ENCODE measurements at regions not wholly inside any gene's neighbourhood (a gene's known extent, or its start where the extent isn't known, plus 50 kb on each side); places are given as distances from the start of the nearest gene placed in this dataset.
"Not testable (repeated sequence)": the region's sequence is repeated elsewhere in the genome, so short reads cannot be mapped to it uniquely, and the experiment has no call there.

- TF ChIP-seq CTCF (IDR thresholded peaks at IDR 0.05; ENCODE audit: control insufficient read depth, extremely low read depth, insufficient read depth), result no peak
- no peak overlapping the region for H3K4me3 ChIP-seq (ENCODE audit: low read depth, low read length)
- DNase-seq (ENCODE audit: low read depth), result no peak
These were observed 692.9 kb upstream of the HS6ST1 start for GRCh38 chr2:129011466-129012061.

- DNase-seq (ENCODE audit: low read depth), result no peak
- no peak overlapping the region for H3K4me3 ChIP-seq (ENCODE audit: low read depth, low read length)
- no peak for TF ChIP-seq CTCF (IDR thresholded peaks at IDR 0.05; ENCODE audit: control insufficient read depth, extremely low read depth, insufficient read depth)
These were observed 695.8 kb upstream of the HS6ST1 start for GRCh38 chr2:129014432-129014831.

- no peak overlapping the region for H3K4me3 ChIP-seq (ENCODE audit: low read depth, low read length)
- no peak for TF ChIP-seq CTCF (IDR thresholded peaks at IDR 0.05; ENCODE audit: control insufficient read depth, extremely low read depth, insufficient read depth)
- no peak for DNase-seq (ENCODE audit: low read depth)
These were observed 697.0 kb upstream of the HS6ST1 start for GRCh38 chr2:129015397-129016285.

- no peak overlapping the region for H3K4me3 ChIP-seq (ENCODE audit: low read depth, low read length)
- DNase-seq (ENCODE audit: low read depth), result no peak
These were observed 698.3 kb upstream of the HS6ST1 start for GRCh38 chr2:129016972-129017371.

GRCh38 chr2:129024796-129025195 lies 706.1 kb upstream of the HS6ST1 start:
- no peak overlapping the region for H3K4me3 ChIP-seq (ENCODE audit: low read depth, low read length)
- no peak for DNase-seq (ENCODE audit: low read depth)
- no peak for TF ChIP-seq CTCF (IDR thresholded peaks at IDR 0.05; ENCODE audit: control insufficient read depth, extremely low read depth, insufficient read depth)

More at GRCh38 chr2:129016972-129017371, 698.3 kb upstream of the HS6ST1 start:
- TF ChIP-seq CTCF (IDR thresholded peaks at IDR 0.05; ENCODE audit: control insufficient read depth, extremely low read depth, insufficient read depth), result no peak

GRCh38 chr2:129035992-129036391 lies 717.3 kb upstream of the HS6ST1 start:
- no peak for TF ChIP-seq CTCF (IDR thresholded peaks at IDR 0.05; ENCODE audit: control insufficient read depth, extremely low read depth, insufficient read depth)
- H3K4me3 ChIP-seq (ENCODE audit: low read depth, low read length), result no peak overlapping the region
- no peak for DNase-seq (ENCODE audit: low read depth)

- not testable (repeated sequence) for H3K4me3 ChIP-seq (ENCODE audit: low read depth, low read length); DNase-seq (ENCODE audit: low read depth)
These were observed 725.0 kb upstream of the HS6ST1 start for GRCh38 chr2:129043677-129044076.

- H3K4me3 ChIP-seq (ENCODE audit: low read depth, low read length); DNase-seq (ENCODE audit: low read depth): not testable (repeated sequence)
These were observed 727.8 kb upstream of the HS6ST1 start for GRCh38 chr2:129046475-129046874.

Measured in LNCaP clone FGC (cell line).